ENCODE measurements at regions not wholly inside any gene's neighbourhood (a gene's known extent, or its start where the extent isn't known, plus 50 kb on each side); places are given as distances from the start of the nearest gene placed in this dataset.

GRCh38 chr6:23587582-23587981, 538.4 kb upstream of the NRSN1 start:
- Histone ChIP-seq H3K27ac (no peak overlapping the region), H3K9me3 (no peaks in the 10 kb centered on the region), H3K4me1 (no peaks in the 10 kb centered on the region), H3K36me3 (no peaks in the 10 kb centered on the region), H3K27me3 (no peaks in the 10 kb centered on the region), H3K4me3 (no peak overlapping the region)
- no peak for TF ChIP-seq CTCF (IDR thresholded peaks at IDR 0.05)
- DNase-seq (ENCODE audit: low spot score): no peak

GRCh38 chr6:23589811-23590210, 536.2 kb upstream of the NRSN1 start:
- no peak overlapping the region for H3K27ac ChIP-seq
- no peak for TF ChIP-seq CTCF (IDR thresholded peaks at IDR 0.05)

GRCh38 chr6:23590498-23591126, 535.4 kb upstream of the NRSN1 start:
- no peak for DNase-seq (ENCODE audit: low spot score)
- H3K27ac ChIP-seq: no peak overlapping the region
- H3K9me3 ChIP-seq: no peaks in the 10 kb centered on the region
- TF ChIP-seq CTCF (IDR thresholded peaks at IDR 0.05): no peak
- no peaks in the 10 kb centered on the region for H3K4me1 ChIP-seq
- no peaks in the 10 kb centered on the region for H3K36me3 ChIP-seq
- H3K27me3 ChIP-seq: no peaks in the 10 kb centered on the region
- no peak overlapping the region for H3K4me3 ChIP-seq

More at GRCh38 chr6:23589811-23590210, 536.2 kb upstream of the NRSN1 start:
- Histone ChIP-seq H3K4me1 (no peaks in the 10 kb centered on the region), H3K27me3 (no peaks in the 10 kb centered on the region), H3K36me3 (no peaks in the 10 kb centered on the region), H3K4me3 (no peak overlapping the region), H3K9me3 (no peaks in the 10 kb centered on the region)
- DNase-seq (ENCODE audit: low spot score): no peak

GRCh38 chr6:23591761-23592160, 534.3 kb upstream of the NRSN1 start:
- Histone ChIP-seq H3K9me3 (no peaks in the 10 kb centered on the region), H3K27ac (no peak overlapping the region), H3K4me3 (no peak overlapping the region), H3K36me3 (no peaks in the 10 kb centered on the region), H3K27me3 (no peaks in the 10 kb centered on the region), H3K4me1 (no peaks in the 10 kb centered on the region)
- no peak for TF ChIP-seq CTCF (IDR thresholded peaks at IDR 0.05)
- DNase-seq (ENCODE audit: low spot score): no peak

GRCh38 chr6:23600118-23600517, 525.9 kb upstream of the NRSN1 start:
- H3K9me3 ChIP-seq: peaks cover 0 to 9% of the 10 kb centered on the region in 2 donors
- no peaks in the 10 kb centered on the region for H3K27me3 ChIP-seq
- H3K4me1 ChIP-seq: no peaks in the 10 kb centered on the region
- H3K4me3 ChIP-seq: no peak overlapping the region
- TF ChIP-seq CTCF (IDR thresholded peaks at IDR 0.05): no peak
- H3K36me3 ChIP-seq: no peaks in the 10 kb centered on the region
- H3K27ac ChIP-seq: no peak overlapping the region
- DNase-seq (ENCODE audit: low spot score): no peak

- Histone ChIP-seq H3K36me3 (no peaks in the 10 kb centered on the region), H3K4me3 (no peak overlapping the region), H3K27me3 (no peaks in the 10 kb centered on the region), H3K27ac (no peak overlapping the region), H3K9me3 (peaks cover 0 to 9% of the 10 kb centered on the region in 2 donors), H3K4me1 (no peaks in the 10 kb centered on the region)
- TF ChIP-seq CTCF (IDR thresholded peaks at IDR 0.05): no peak
- DNase-seq (ENCODE audit: low spot score): no peak
Observed at GRCh38 chr6:23601811-23602345, 524.1 kb upstream of the NRSN1 start.

Data from right atrium auricular region (tissue), 2 donors.